Uterus (tissue), 3 donors: ENCODE measurements at regions not wholly inside any gene's neighbourhood (a gene's known extent, or its start where the extent isn't known, plus 50 kb on each side); places are given as distances from the start of the nearest gene placed in this dataset.

Source experiments
- DNase-seq, 2 donors: peaks; one replicate each; pipeline ENCODE4 v3.0.0-alpha.2; 2019 to 2020
- H3K27ac ChIP-seq, 2 donors: fragments of 200-600 bp; sonication (generic); 1 replicate in 1 of 2; 2 replicates in 1 of 2; pipeline ENCODE4 v1.5.1; 2016 to 2018
- H3K27me3 ChIP-seq, 2 donors: fragments of 200-600 bp; sonication (generic); one replicate each; pipeline ENCODE4 v1.5.1; 2018 to 2019; ENCODE audit warnings: control low read depth in 1 of 2
- H3K36me3 ChIP-seq, 2 donors: fragments of 200-600 bp; sonication (generic); one replicate each; pipeline ENCODE4 v1.5.1; 2019; ENCODE audit warnings: control low read depth in 1 of 2
- H3K4me1 ChIP-seq, 2 donors: fragments of 200-600 bp; sonication (generic); one replicate each; pipeline ENCODE4 v1.5.1; 2018 to 2019; ENCODE audit warnings: control low read depth in 1 of 2
- H3K4me3 ChIP-seq, 2 donors: fragments of 200-600 bp; sonication (generic); 1 replicate in 1 of 2; 2 replicates in 1 of 2; pipeline ENCODE4 v1.5.1; 2018 to 2019; ENCODE audit warnings: mild to moderate bottlenecking in 1 of 2
- H3K9me3 ChIP-seq, 2 donors: fragments of 200-600 bp; sonication (generic); one replicate each; pipeline ENCODE4 v1.5.1; 2019; ENCODE audit warnings: control low read depth in 1 of 2
- POLR2A ChIP-seq, 2 donors: fragments of 450-650 bp; IDR thresholded peaks; one replicate each; pipeline ENCODE4 v1.6.1; 2016; ENCODE audit warnings: antibody characterized with exemption in 2 of 2, mild to moderate bottlenecking in 1 of 2, moderate library complexity in 1 of 2
- intact Hi-C: fragments of 100-400 bp; cut with DNase I; formaldehyde crosslinking; loops from one replicate; pipeline ENCODE4 v1.15.1; 2023; ENCODE audit warnings: low total_unique reads
- TF ChIP-seq, protein P1 (sequence below), 4 experiments: fragments of 200-600 bp in 2 of 4; fragments of 450-650 bp in 2 of 4; sonication (generic) in 2 of 4; IDR thresholded peaks; one replicate each; pipeline ENCODE4 v1.5.1; 2016 to 2019; ENCODE audit warnings: antibody characterized with exemption in 4 of 4, mild to moderate bottlenecking in 2 of 4, moderate library complexity in 1 of 4
- donor health status: DM: yes; HTN: yes; CAD: no.

DNA sequence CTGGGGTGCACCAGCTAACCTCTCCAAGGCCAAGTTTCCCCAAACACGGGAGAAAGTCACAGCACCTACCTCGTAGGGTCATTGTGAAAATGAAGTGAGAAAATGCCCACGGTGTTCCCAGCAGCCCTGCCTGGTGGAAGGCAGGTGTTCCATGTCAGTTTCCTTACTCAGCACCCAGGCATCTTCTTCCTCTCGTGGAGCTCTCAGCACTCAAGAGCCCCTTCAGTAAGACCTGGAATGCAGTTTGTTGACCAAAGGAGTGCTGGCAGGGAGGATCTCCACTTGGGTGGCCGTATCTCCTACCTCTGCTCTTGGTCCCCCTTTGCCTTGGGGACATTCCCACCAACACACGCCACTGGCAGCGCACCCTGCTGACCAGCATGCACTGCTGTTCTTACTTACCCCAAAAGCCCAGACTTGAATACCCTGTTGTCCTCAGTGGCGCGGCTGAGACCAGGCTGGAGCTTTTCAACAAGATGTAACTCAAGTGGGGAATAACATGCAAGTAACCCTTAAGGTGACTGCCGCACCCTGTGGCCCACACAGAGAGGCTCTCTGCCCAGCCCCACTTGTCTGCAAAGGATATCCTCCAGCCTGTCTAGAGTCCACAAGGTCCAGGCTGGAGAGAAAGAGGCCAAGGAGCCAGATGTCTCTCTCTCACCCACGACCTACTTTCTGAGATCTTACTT is 201.2 kb upstream of the TMEM45B start:
- TF ChIP-seq, protein P1, sequence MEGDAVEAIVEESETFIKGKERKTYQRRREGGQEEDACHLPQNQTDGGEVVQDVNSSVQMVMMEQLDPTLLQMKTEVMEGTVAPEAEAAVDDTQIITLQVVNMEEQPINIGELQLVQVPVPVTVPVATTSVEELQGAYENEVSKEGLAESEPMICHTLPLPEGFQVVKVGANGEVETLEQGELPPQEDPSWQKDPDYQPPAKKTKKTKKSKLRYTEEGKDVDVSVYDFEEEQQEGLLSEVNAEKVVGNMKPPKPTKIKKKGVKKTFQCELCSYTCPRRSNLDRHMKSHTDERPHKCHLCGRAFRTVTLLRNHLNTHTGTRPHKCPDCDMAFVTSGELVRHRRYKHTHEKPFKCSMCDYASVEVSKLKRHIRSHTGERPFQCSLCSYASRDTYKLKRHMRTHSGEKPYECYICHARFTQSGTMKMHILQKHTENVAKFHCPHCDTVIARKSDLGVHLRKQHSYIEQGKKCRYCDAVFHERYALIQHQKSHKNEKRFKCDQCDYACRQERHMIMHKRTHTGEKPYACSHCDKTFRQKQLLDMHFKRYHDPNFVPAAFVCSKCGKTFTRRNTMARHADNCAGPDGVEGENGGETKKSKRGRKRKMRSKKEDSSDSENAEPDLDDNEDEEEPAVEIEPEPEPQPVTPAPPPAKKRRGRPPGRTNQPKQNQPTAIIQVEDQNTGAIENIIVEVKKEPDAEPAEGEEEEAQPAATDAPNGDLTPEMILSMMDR (IDR thresholded peaks at IDR 0.05): no peak
- TF ChIP-seq POLR2A (IDR thresholded peaks at IDR 0.05): no peak
- no peaks in the 10 kb centered on the region for H3K27me3 ChIP-seq
- H3K9me3 ChIP-seq: no peaks in the 10 kb centered on the region
- intact Hi-C loops: no loop called here
- DNase-seq: no peak
- no peaks in the 10 kb centered on the region for H3K36me3 ChIP-seq
- no peaks in the 10 kb centered on the region for H3K4me1 ChIP-seq
- H3K27ac ChIP-seq: no peak overlapping the region
- no peak overlapping the region for H3K4me3 ChIP-seq

DNA sequence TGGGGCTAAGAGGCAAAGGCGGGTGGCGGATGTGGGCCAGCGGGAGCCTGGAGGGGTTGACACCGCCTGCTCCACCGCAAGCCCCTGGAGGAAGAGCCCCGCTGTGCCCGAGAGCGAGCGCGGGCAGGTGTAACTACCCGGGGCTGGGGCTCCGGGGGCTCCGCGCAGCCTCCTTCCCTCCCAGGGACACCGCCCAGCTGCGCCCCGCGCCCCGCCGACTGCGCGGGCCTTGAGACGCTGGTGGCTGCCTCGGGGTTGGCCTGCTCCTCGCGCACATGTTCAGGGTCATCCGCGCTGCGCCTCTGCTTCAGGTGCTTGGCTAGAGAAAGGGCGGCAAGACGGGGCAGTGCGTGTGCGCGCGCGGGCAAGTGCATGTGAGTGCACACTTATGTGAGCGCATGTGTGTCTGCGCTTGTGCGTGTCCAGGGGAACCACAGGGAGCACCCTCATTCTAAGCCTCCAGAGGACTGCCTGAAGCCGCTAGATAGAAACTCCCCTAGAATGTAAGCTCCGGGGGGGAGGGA is 197.5 kb upstream of the TMEM45B start:
- TF ChIP-seq POLR2A (IDR thresholded peaks at IDR 0.05): no peak
- TF ChIP-seq, protein P1 (IDR thresholded peaks at IDR 0.05): no peak
- Histone ChIP-seq H3K27ac (no peak overlapping the region), H3K4me3 (no peak overlapping the region), H3K9me3 (no peaks in the 10 kb centered on the region), H3K4me1 (no peaks in the 10 kb centered on the region), H3K27me3 (no peaks in the 10 kb centered on the region), H3K36me3 (no peaks in the 10 kb centered on the region)
- intact Hi-C loops: no loop called here
- DNase-seq: no peak

DNA sequence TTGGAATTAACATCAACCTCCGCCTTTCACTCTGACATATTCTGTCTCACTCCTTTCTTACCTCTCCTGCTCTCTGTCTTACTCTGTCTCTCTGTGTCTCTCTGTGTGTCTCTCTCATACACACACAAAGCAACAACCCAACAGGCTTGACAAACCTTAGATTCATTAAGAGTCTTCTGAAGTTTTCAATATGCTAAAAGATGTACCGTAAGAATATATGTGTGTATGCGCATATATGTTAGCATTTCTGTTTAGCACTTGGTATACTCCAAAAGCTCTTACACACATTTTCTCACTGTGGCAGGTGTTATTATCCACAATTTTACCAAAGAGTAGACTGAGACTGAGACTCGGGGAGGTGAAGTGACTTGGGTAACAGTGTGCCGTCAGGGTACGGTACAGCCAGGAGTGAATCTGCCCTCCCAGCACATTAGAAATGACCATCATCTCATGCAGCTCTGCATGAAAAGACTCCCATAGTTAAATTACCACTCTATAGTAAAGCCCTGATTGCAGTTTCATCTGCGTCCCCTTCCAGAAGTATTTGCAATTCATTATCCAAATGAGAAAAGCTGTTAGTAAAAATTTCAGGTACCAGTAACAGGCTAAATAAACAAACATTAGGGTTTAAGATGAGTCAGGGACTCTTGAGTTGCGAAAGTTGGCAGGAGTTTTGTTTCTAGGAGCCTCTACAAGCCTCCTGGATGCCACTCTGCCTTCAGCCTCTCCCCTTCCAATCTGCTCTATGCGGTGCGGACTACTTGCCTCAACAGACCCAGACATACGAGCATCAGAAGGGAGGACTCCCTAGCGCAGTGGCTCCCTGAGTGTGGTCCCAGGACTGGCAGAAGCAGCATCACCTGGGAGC is 195.2 kb upstream of the TMEM45B start:
- no peak overlapping the region for H3K4me3 ChIP-seq
- TF ChIP-seq POLR2A (IDR thresholded peaks at IDR 0.05): no peak
- TF ChIP-seq, protein P1 (IDR thresholded peaks at IDR 0.05): no peak
- no peak overlapping the region for H3K27ac ChIP-seq
- H3K4me1 ChIP-seq: no peaks in the 10 kb centered on the region
- H3K27me3 ChIP-seq: no peaks in the 10 kb centered on the region
- no peaks in the 10 kb centered on the region for H3K9me3 ChIP-seq
- intact Hi-C loops: no loop called here
- H3K36me3 ChIP-seq: no peaks in the 10 kb centered on the region
- no peak for DNase-seq

DNA sequence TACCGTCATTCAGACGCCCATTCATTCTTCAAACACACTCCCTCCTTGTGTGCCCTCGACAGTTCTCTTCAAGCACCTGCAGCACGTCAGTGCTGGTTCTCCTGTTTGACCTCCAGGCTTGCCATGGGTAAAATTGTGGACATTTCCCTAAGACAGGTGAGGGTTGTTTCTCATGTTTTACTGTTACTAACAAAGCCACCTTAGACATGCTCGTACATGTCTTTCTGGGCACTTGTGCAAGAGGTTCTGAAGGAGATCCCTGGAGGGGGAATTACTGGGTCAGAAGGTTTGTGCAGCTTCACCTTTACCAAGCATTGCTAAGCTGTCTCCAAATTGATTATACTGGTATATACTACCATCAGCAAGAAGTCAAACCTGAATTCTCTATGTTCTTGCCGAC is 189.7 kb upstream of the TMEM45B start:
- Histone ChIP-seq H3K36me3 (no peaks in the 10 kb centered on the region), H3K4me1 (no peaks in the 10 kb centered on the region), H3K4me3 (no peak overlapping the region), H3K27me3 (no peaks in the 10 kb centered on the region), H3K9me3 (no peaks in the 10 kb centered on the region), H3K27ac (no peak overlapping the region)
- no peak for TF ChIP-seq POLR2A (IDR thresholded peaks at IDR 0.05)
- TF ChIP-seq, protein P1 (IDR thresholded peaks at IDR 0.05): no peak
- DNase-seq: no peak
- intact Hi-C loops: no loop called here

DNA sequence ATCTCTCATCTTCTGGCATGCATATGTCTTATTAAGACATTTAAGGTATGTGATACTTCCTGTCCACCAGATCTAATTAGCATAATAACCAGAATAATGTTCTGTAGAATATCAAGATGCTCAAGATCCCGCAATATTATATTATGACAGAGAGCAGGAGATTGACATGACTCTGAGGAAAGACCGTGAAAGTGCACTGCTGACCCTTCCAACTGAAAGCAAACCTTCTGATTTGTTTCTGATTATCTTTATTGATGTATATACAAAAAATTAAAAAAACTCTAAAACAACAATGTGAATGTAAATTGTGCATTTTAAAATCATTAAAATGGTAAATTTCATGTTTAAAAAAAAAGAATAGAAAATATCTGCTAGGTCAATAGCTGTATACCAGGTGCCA is 184.4 kb upstream of the TMEM45B start:
- H3K27ac ChIP-seq: no peak overlapping the region
- no peaks in the 10 kb centered on the region for H3K9me3 ChIP-seq
- H3K4me1 ChIP-seq: no peaks in the 10 kb centered on the region
- no peaks in the 10 kb centered on the region for H3K36me3 ChIP-seq
- DNase-seq: no peak
- no peak overlapping the region for H3K4me3 ChIP-seq
- TF ChIP-seq POLR2A (IDR thresholded peaks at IDR 0.05): no peak
- TF ChIP-seq, protein P1 (IDR thresholded peaks at IDR 0.05): no peak
- no peaks in the 10 kb centered on the region for H3K27me3 ChIP-seq
- intact Hi-C loops: no loop called here
